HCT116 (cell line): ENCODE measurements at regions not wholly inside any gene's neighbourhood (a gene's known extent, or its start where the extent isn't known, plus 50 kb on each side); places are given as distances from the start of the nearest gene placed in this dataset.

ENCODE experiments used
- ATAC-seq: fragments of 200-7000 bp; cut with Tn5 transposase; 2 replicates; pipeline ENCODE4 v1.9.1; 2020; ENCODE audit warnings: mild to moderate bottlenecking, moderate library complexity
- BruUV-seq: library from RNA; stranded (reverse); fragments of 400-500 nt; replicated peaks from 2 replicates; lab custom pipeline; 2021; lab: Mats Ljungman, UMichigan
- CTCF ChIA-PET: fragments of 300-600 bp; sonication (Branson Sonifier 250); formaldehyde crosslinking; loops from one replicate; lab custom pipeline; 2021; ENCODE audit warnings: antibody characterized with exemption; lab: Charles Lee
- POLR2A ChIA-PET: fragments of 300-600, 350-600 bp; sonication (Branson Sonifier 250); formaldehyde crosslinking; loops from one replicate; lab custom pipeline; 2021; ENCODE audit warnings: antibody characterized with exemption; lab: Charles Lee
- RAD21 ChIA-PET, 2 experiments: fragments of 300-600 bp; sonication (Branson Sonifier 250); formaldehyde crosslinking; loops; one replicate each; lab custom pipeline; 2023; ENCODE audit warnings: low total read pairs in 2 of 2; ENCODE audit not compliant: uncharacterized antibody in 2 of 2, unreplicated experiment in 2 of 2, low non-redundant PET in 1 of 2; lab: Charles Lee
- DNase-seq: peaks from one replicate; pipeline ENCODE4 v3.0.0-alpha.2; 2010; ENCODE audit warnings: low read depth, low spot score
- H2AFZ ChIP-seq: fragments of 200-600 bp; shearing (Covaris generic), sonication (generic); 2 replicates; pipeline ENCODE4 v1.6.1; 2017; ENCODE audit warnings: low read depth, mixed run types, mixed read lengths, antibody characterized with exemption, low read length; ENCODE audit not compliant: poor library complexity, severe bottlenecking
- H3K27ac ChIP-seq: 2 replicates; pipeline ENCODE4 v1.5.1; 2012; ENCODE audit warnings: low read depth, low read length
- H3K27me3 ChIP-seq: fragments of 200-600 bp; sonication (generic); 2 replicates; pipeline ENCODE4 v1.6.1; 2016; ENCODE audit warnings: mixed run types, low read length, mixed read lengths; ENCODE audit not compliant: insufficient read depth
- H3K36me3 ChIP-seq, 2 experiments: fragments of 200-500 bp in 1 of 2; fragments of 200-600 bp in 1 of 2; sonication (Bioruptor generic) in 1 of 2; sonication (generic) in 1 of 2; 2 replicates each; pipeline versions ENCODE4 v1.5.1 to v1.6.1; 2014 to 2016; ENCODE audit warnings: low read length in 2 of 2, inconsistent platforms in 1 of 2, mixed read lengths in 1 of 2, mixed run types in 1 of 2; ENCODE audit not compliant: insufficient read depth in 2 of 2, control insufficient read depth in 1 of 2
- H3K4me1 ChIP-seq, 2 experiments: fragments of 200-600 bp in 1 of 2; sonication (generic) in 1 of 2; 2 replicates each; pipeline versions ENCODE4 v1.5.1 to v1.6.1; 2012 to 2017; ENCODE audit warnings: low read length in 2 of 2, inconsistent platforms in 1 of 2, mild to moderate bottlenecking in 1 of 2, mixed read lengths in 1 of 2, mixed run types in 1 of 2, moderate library complexity in 1 of 2; ENCODE audit not compliant: insufficient read depth in 2 of 2, control insufficient read depth in 1 of 2
- H3K4me2 ChIP-seq: fragments of 200-600 bp; sonication (generic); 2 replicates; pipeline ENCODE4 v1.6.1; 2017; ENCODE audit warnings: mixed run types, low read length, mixed read lengths
- H3K4me3 ChIP-seq, 2 experiments: fragments of 200-600 bp in 1 of 2; sonication (generic) in 1 of 2; replicated peaks in 1 of 2; 2 replicates each; pipeline ENCODE4 v1.5.1; 2011 to 2016; ENCODE audit warnings: low read length in 2 of 2, control low read depth in 1 of 2, low read depth in 1 of 2, mild to moderate bottlenecking in 1 of 2, mixed read lengths in 1 of 2, mixed run types in 1 of 2
- H3K79me2 ChIP-seq: fragments of 200-600 bp; sonication (generic); 2 replicates; pipeline ENCODE4 v1.6.1; 2017; ENCODE audit warnings: mild to moderate bottlenecking, mixed run types, low read length, moderate library complexity, mixed read lengths; ENCODE audit not compliant: insufficient read depth
- H3K9ac ChIP-seq: fragments of 200-600 bp; sonication (generic); 2 replicates; pipeline ENCODE4 v1.6.1; 2016; ENCODE audit warnings: low read length, mixed read lengths
- H3K9me2 ChIP-seq: fragments of 200-600 bp; sonication (generic), shearing (Covaris generic); 2 replicates; pipeline ENCODE4 v1.6.1; 2017; ENCODE audit warnings: mixed run types, mild to moderate bottlenecking, moderate library complexity; ENCODE audit not compliant: insufficient read depth
- H3K9me3 ChIP-seq, 2 experiments: fragments of 200-500 bp in 1 of 2; fragments of 200-600 bp in 1 of 2; sonication (Bioruptor generic) in 1 of 2; sonication (generic) in 1 of 2; 2 replicates each; pipeline ENCODE4 v1.6.1; 2014 to 2017; ENCODE audit warnings: low read length in 2 of 2, mixed read lengths in 2 of 2, inconsistent platforms in 1 of 2, low read depth in 1 of 2, mild to moderate bottlenecking in 1 of 2, mixed run types in 1 of 2, moderate library complexity in 1 of 2; ENCODE audit not compliant: control insufficient read depth in 1 of 2, insufficient read depth in 1 of 2
- H4K20me1 ChIP-seq: fragments of 200-600 bp; sonication (generic), shearing (Covaris generic); 2 replicates; pipeline ENCODE4 v1.6.1; 2017; ENCODE audit warnings: mixed run types, mild to moderate bottlenecking, moderate library complexity; ENCODE audit not compliant: insufficient read depth
- FOSL1 ChIP-seq: IDR thresholded peaks from 2 replicates; pipeline ENCODE4 v1.6.1; 2012; ENCODE audit warnings: low read depth
- SIN3A ChIP-seq: IDR thresholded peaks from 2 replicates; pipeline ENCODE4 v1.6.1; 2012; ENCODE audit warnings: low read depth
- SP1 ChIP-seq: IDR thresholded peaks from 2 replicates; pipeline ENCODE4 v1.6.1; 2012; ENCODE audit warnings: low read depth
- ZFX ChIP-seq: fragments of 450-650 bp; IDR thresholded peaks from 2 replicates; pipeline ENCODE4 v1.6.1; 2017
- intact Hi-C: fragments of 100-400 bp; cut with micrococcal nuclease; formaldehyde crosslinking; loops from 2 replicates; pipeline ENCODE4 v1.10.0; 2022
- TF ChIP-seq, protein P1 (sequence below): IDR thresholded peaks from 2 replicates; pipeline ENCODE4 v1.6.1; 2012; ENCODE audit warnings: low read depth
- TF ChIP-seq, protein P2 (sequence below): IDR thresholded peaks from 2 replicates; pipeline ENCODE4 v1.6.1; 2012

DNA sequence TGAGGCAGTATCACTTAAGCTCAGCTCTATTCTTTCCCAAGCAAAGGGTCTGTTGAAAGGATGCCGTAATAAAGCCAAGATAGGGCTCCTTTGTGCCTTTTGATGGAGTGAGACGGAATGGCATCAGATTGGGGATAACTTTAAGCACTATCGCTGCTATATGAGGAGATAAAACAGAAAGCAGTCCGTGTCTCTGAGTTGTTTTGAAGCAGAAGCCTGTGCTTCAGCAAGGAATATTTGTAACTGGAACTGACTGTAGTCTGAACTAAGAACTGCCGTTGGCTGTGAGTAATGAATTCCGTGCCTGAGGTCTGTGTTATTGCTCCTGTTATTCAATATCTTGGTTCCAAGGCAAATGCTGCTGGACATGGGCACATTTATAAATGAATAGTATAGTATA, 297.4 kb downstream of the ANKRD50 start (continued):
- TF ChIP-seq, protein P1, sequence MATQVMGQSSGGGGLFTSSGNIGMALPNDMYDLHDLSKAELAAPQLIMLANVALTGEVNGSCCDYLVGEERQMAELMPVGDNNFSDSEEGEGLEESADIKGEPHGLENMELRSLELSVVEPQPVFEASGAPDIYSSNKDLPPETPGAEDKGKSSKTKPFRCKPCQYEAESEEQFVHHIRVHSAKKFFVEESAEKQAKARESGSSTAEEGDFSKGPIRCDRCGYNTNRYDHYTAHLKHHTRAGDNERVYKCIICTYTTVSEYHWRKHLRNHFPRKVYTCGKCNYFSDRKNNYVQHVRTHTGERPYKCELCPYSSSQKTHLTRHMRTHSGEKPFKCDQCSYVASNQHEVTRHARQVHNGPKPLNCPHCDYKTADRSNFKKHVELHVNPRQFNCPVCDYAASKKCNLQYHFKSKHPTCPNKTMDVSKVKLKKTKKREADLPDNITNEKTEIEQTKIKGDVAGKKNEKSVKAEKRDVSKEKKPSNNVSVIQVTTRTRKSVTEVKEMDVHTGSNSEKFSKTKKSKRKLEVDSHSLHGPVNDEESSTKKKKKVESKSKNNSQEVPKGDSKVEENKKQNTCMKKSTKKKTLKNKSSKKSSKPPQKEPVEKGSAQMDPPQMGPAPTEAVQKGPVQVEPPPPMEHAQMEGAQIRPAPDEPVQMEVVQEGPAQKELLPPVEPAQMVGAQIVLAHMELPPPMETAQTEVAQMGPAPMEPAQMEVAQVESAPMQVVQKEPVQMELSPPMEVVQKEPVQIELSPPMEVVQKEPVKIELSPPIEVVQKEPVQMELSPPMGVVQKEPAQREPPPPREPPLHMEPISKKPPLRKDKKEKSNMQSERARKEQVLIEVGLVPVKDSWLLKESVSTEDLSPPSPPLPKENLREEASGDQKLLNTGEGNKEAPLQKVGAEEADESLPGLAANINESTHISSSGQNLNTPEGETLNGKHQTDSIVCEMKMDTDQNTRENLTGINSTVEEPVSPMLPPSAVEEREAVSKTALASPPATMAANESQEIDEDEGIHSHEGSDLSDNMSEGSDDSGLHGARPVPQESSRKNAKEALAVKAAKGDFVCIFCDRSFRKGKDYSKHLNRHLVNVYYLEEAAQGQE = no peak
- TF ChIP-seq, protein P2, sequence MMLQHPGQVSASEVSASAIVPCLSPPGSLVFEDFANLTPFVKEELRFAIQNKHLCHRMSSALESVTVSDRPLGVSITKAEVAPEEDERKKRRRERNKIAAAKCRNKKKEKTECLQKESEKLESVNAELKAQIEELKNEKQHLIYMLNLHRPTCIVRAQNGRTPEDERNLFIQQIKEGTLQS = no peak
- TF ChIP-seq SP1 (no peak), FOSL1 (no peak), ZFX (no peak)
- TF ChIP-seq, all 23 proteins: peak for 0

GRCh38 chr4:124417371-124417770, 295.2 kb downstream of the ANKRD50 start:
- no peak overlapping the region for H3K9ac ChIP-seq
- H3K4me1 ChIP-seq = no peaks in the 10 kb centered on the region
- H3K79me2 ChIP-seq = no peaks in the 10 kb centered on the region
- H3K36me3 ChIP-seq = no peaks in the 10 kb centered on the region
- no peak overlapping the region for H3K27ac ChIP-seq
- ChIA-PET POLR2A (no interaction called here), CTCF (no interaction called here)
- no peak overlapping the region for H2AFZ ChIP-seq
- intact Hi-C loops = no loop called here
- no peak for TF ChIP-seq SIN3A
- TF ChIP-seq, all 23 proteins: peak for 0
- BruUV-seq = no TSS peak
- no peaks in the 10 kb centered on the region for H3K9me2 ChIP-seq
- H4K20me1 ChIP-seq = no peaks in the 10 kb centered on the region
- no peaks in the 10 kb centered on the region for H3K9me3 ChIP-seq
- RAD21 ChIA-PET = no interaction called here
- no peak overlapping the region for H3K4me3 ChIP-seq
- H3K4me2 ChIP-seq = no peak overlapping the region
- DNase-seq (no peak), ATAC-seq (no peak)
- no peaks in the 10 kb centered on the region for H3K27me3 ChIP-seq
